Mesendoderm (in vitro differentiated cells): ENCODE measurements at regions not wholly inside any gene's neighbourhood (a gene's known extent, or its start where the extent isn't known, plus 50 kb on each side); places are given as distances from the start of the nearest gene placed in this dataset.

Source experiments
- DNase-seq: peaks from one replicate; pipeline ENCODE4 v3.0.0; 2013
- H2AK5ac ChIP-seq: 2 replicates; pipeline ENCODE4 v1.6.1; 2013; ENCODE audit warnings: low read length, inconsistent platforms
- H2BK120ac ChIP-seq: 2 replicates; pipeline ENCODE4 v1.6.1; 2013; ENCODE audit warnings: low read depth, mild to moderate bottlenecking, low read length, moderate library complexity, mixed read lengths
- H2BK15ac ChIP-seq: replicated peaks from 2 replicates; pipeline ENCODE4 v1.6.1; 2013; ENCODE audit warnings: low read depth, mild to moderate bottlenecking, moderate library complexity
- H2BK5ac ChIP-seq: 2 replicates; pipeline ENCODE4 v1.6.1; 2013; ENCODE audit warnings: low read length, inconsistent platforms
- H3K18ac ChIP-seq: 2 replicates; pipeline ENCODE4 v1.6.1; 2013; ENCODE audit warnings: mild to moderate bottlenecking, low read length, mixed read lengths
- H3K23ac ChIP-seq: one replicate; pipeline ENCODE4 v1.6.1; 2013; ENCODE audit warnings: low read length
- H3K27ac ChIP-seq: 2 replicates; pipeline ENCODE4 v1.5.1; 2013; ENCODE audit warnings: low read depth, mild to moderate bottlenecking, inconsistent platforms, low read length, moderate library complexity
- H3K27me3 ChIP-seq: 2 replicates; pipeline ENCODE4 v1.6.1; 2013; ENCODE audit warnings: low read length, control low read depth, mild to moderate bottlenecking, inconsistent platforms; ENCODE audit not compliant: insufficient read depth, poor library complexity
- H3K36me3 ChIP-seq: 2 replicates; pipeline ENCODE4 v1.6.1; 2013; ENCODE audit warnings: low read length, inconsistent platforms; ENCODE audit not compliant: control insufficient read depth, insufficient read depth
- H3K4ac ChIP-seq: one replicate; pipeline ENCODE4 v1.6.1; 2013; ENCODE audit warnings: low read depth, mild to moderate bottlenecking, low read length, moderate library complexity
- H3K4me1 ChIP-seq: 2 replicates; pipeline ENCODE4 v1.6.1; 2013; ENCODE audit warnings: low read depth, low read length, inconsistent platforms; ENCODE audit not compliant: control insufficient read depth
- H3K4me2 ChIP-seq: 2 replicates; pipeline ENCODE4 v1.6.1; 2013; ENCODE audit warnings: low read length
- H3K4me3 ChIP-seq: 2 replicates; pipeline ENCODE4 v1.5.1; 2013; ENCODE audit warnings: mild to moderate bottlenecking, low read length
- H3K56ac ChIP-seq: one replicate; pipeline ENCODE4 v1.6.1; 2013; ENCODE audit warnings: low read length
- H3K79me1 ChIP-seq: 2 replicates; pipeline ENCODE4 v1.6.1; 2013; ENCODE audit warnings: low read length, inconsistent platforms
- H3K79me2 ChIP-seq: 2 replicates; pipeline ENCODE4 v1.6.1; 2013; ENCODE audit warnings: mild to moderate bottlenecking, low read length; ENCODE audit not compliant: control insufficient read depth, insufficient read depth
- H3K9ac ChIP-seq: 2 replicates; pipeline ENCODE4 v1.6.1; 2013; ENCODE audit warnings: low read length, inconsistent platforms
- H4K5ac ChIP-seq: one replicate; pipeline ENCODE4 v1.6.1; 2013; ENCODE audit warnings: low read length
- H4K8ac ChIP-seq: one replicate; pipeline ENCODE4 v1.6.1; 2013; ENCODE audit warnings: low read depth, mild to moderate bottlenecking, control low read depth, low read length, moderate library complexity
- WGBS: extraction: QIAGEN DNeasy Blood & Tissue Kit; methylation state at CpG from one replicate; pipeline ENCODE4 v1.1.7; 2013; ENCODE audit warnings: low lambda C conversion rate, missing lambda C conversion rate; ENCODE audit not compliant: insufficient coverage; ENCODE audit errors: extremely low coverage; 5-methylcytosine and 5-hydroxymethylcytosine counted together

DNA sequence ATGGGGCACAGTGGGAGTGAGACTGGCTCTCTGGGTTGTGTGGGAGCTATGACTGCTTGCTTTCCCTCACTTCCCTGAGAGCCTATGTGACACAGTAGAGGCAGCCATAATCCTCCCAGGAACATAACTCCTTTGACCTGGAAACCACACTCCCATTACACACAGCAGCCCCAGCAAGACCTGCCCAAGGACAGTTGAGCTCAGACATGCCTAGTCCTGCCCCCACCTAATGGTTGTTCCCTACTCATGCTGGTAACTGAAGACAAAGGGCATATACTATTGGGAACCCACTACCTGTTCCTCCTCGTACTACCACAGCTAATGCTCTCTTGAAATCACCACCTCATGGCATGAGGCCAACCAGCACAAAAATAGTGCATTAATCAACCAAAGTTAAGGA, 550.4 kb upstream of the ARPP21 start:
- Histone ChIP-seq H3K23ac (no peak overlapping the region), H4K8ac (no peak overlapping the region), H3K4me2 (no peak overlapping the region), H2AK5ac (no peak overlapping the region), H3K27me3 (no peaks in the 10 kb centered on the region), H3K18ac (no peak overlapping the region), H3K27ac (no peak overlapping the region), H3K79me2 (no peaks in the 10 kb centered on the region), H3K4ac (no peak overlapping the region), H2BK5ac (no peak overlapping the region), H3K4me3 (no peak overlapping the region), H3K79me1 (no peaks in the 10 kb centered on the region), H3K36me3 (no peaks in the 10 kb centered on the region), H2BK120ac (no peak overlapping the region), H3K56ac (no peak overlapping the region), H2BK15ac (no peak overlapping the region), H3K9ac (no peak overlapping the region), H3K4me1 (no peaks in the 10 kb centered on the region), H4K5ac (no peak overlapping the region)
- no CpG with 5 or more reads among the region's 1 CpG for WGBS
- no peak for DNase-seq

DNA sequence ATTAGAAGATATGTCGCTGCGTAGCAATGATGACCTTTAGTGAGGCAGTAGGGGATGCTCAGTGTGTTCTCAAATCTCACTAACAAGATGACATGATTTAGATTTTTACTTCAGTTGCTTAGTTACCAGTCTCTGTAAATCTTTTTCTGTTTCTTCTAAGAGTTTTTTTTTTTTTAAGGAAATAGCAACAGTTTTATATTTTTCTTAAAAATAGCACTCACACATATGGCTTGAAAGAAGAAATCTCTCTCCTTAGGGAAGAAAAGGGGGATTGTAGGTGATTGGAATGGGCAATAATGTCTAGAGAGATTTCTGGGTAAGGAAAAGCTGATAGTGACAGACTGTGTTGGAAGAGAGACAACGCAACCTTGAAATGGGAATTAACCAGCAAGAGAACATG, 524.6 kb upstream of the ARPP21 start:
- no peak overlapping the region for H3K27ac ChIP-seq
- no peak overlapping the region for H2BK15ac ChIP-seq
- no peak overlapping the region for H3K4me3 ChIP-seq
- no peak overlapping the region for H2BK120ac ChIP-seq
- no peak overlapping the region for H3K9ac ChIP-seq
- no peak overlapping the region for H2BK5ac ChIP-seq
- H3K79me1 ChIP-seq = no peaks in the 10 kb centered on the region
- H3K23ac ChIP-seq = no peak overlapping the region
- H3K4ac ChIP-seq = no peak overlapping the region
- H3K36me3 ChIP-seq = no peaks in the 10 kb centered on the region
- H3K4me2 ChIP-seq = no peak overlapping the region
- WGBS = no CpG with 5 or more reads among the region's 3 CpGs
- H3K27me3 ChIP-seq = no peaks in the 10 kb centered on the region
- H3K79me2 ChIP-seq = no peaks in the 10 kb centered on the region
- H3K4me1 ChIP-seq = no peaks in the 10 kb centered on the region
- H2AK5ac ChIP-seq = no peak overlapping the region
- no peak overlapping the region for H3K18ac ChIP-seq
- no peak overlapping the region for H4K8ac ChIP-seq
- no peak for DNase-seq
- H4K5ac ChIP-seq = no peak overlapping the region
- no peak overlapping the region for H3K56ac ChIP-seq

DNA sequence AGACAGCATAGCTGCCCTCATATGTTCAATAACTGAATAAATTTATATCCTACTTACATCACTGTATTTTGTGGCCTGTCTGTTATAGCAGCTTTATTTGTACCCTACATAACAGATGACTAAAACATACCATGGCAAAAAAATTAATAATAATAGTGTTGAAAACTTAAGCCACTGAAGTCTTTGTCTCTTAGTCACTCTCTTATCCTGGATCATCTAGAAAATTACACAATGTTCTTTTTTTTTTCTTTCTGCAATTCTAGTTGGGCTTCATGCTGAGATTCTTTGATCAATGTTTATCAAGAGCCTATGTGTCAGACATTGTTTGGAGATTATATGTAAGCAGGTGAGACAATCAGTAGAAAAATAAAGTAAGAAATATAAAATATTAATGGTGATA, 519.3 kb upstream of the ARPP21 start:
- H4K5ac ChIP-seq = no peak overlapping the region
- no peak overlapping the region for H3K4ac ChIP-seq
- no peak overlapping the region for H3K18ac ChIP-seq
- H3K27ac ChIP-seq = no peak overlapping the region
- H3K79me1 ChIP-seq = no peaks in the 10 kb centered on the region
- H4K8ac ChIP-seq = no peak overlapping the region
- H3K56ac ChIP-seq = no peak overlapping the region
- H2BK15ac ChIP-seq = no peak overlapping the region
- no peak overlapping the region for H2BK120ac ChIP-seq
- H3K27me3 ChIP-seq = no peaks in the 10 kb centered on the region
- H3K9ac ChIP-seq = no peak overlapping the region
- no peaks in the 10 kb centered on the region for H3K36me3 ChIP-seq
- no peaks in the 10 kb centered on the region for H3K79me2 ChIP-seq
- DNase-seq = no peak
- H3K4me2 ChIP-seq = no peak overlapping the region
- no peak overlapping the region for H2AK5ac ChIP-seq
- H3K4me3 ChIP-seq = no peak overlapping the region
- H3K4me1 ChIP-seq = no peaks in the 10 kb centered on the region
- H2BK5ac ChIP-seq = no peak overlapping the region
- H3K23ac ChIP-seq = no peak overlapping the region

DNA sequence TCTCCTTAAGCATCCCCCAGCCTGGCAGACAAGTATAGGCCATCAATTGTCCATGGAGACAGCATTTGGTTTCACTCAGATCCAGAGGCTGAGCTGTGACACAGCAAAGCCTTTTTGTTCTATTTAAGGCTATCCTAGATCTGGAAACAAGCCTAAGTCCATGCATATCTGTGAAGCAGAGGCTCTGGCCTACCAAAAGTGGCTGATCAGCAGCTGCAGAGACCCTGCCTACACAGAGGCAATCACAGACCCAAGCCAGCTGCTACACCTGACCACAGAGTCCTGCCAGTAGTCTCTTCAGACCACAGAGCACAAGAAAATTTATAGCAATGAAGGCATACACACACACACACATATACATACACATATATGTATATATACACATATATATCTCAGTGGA, 501.7 kb upstream of the ARPP21 start:
- Histone ChIP-seq H3K56ac (no peak overlapping the region), H3K79me1 (no peaks in the 10 kb centered on the region), H3K27me3 (no peaks in the 10 kb centered on the region), H3K23ac (no peak overlapping the region), H2BK120ac (no peak overlapping the region), H3K9ac (no peak overlapping the region), H3K36me3 (no peaks in the 10 kb centered on the region), H3K27ac (no peak overlapping the region), H2BK15ac (no peak overlapping the region), H3K4ac (no peak overlapping the region), H3K79me2 (no peaks in the 10 kb centered on the region), H2AK5ac (no peak overlapping the region), H3K4me2 (no peak overlapping the region), H4K8ac (no peak overlapping the region), H2BK5ac (no peak overlapping the region), H3K4me3 (no peak overlapping the region), H3K18ac (no peak overlapping the region), H4K5ac (no peak overlapping the region), H3K4me1 (no peaks in the 10 kb centered on the region)
- DNase-seq = no peak

DNA sequence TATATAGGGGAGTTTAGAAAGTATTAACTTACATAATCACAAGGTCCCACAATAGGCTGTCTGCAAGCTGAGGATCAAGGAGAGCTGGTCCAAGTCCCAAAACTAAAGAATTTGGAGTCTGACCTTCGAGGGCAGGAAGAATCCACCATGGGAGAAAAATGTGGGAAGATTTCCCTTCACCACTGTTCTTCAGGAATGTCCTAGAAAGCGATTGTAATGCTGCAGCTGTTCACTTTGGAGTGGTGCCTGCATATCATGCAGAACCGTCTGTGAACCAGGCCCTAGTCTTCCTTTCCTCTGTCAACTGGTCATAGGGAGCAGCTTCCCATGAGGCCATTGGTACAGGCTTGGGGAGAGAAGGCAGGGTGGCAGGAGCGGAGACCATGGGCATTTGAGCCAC, 497.9 kb upstream of the ARPP21 start:
- Histone ChIP-seq H3K36me3 (no peaks in the 10 kb centered on the region), H3K4me3 (no peak overlapping the region), H3K4ac (no peak overlapping the region), H3K23ac (no peak overlapping the region), H2BK5ac (no peak overlapping the region), H3K79me2 (no peaks in the 10 kb centered on the region), H4K8ac (no peak overlapping the region), H3K18ac (no peak overlapping the region), H2BK120ac (no peak overlapping the region), H3K27me3 (no peaks in the 10 kb centered on the region), H3K9ac (no peak overlapping the region), H3K4me1 (no peaks in the 10 kb centered on the region), H2AK5ac (no peak overlapping the region), H3K4me2 (no peak overlapping the region), H3K56ac (no peak overlapping the region), H4K5ac (no peak overlapping the region), H3K27ac (no peak overlapping the region), H3K79me1 (no peaks in the 10 kb centered on the region), H2BK15ac (no peak overlapping the region)
- WGBS = no CpG with 5 or more reads among the region's 4 CpGs
- DNase-seq = no peak

DNA sequence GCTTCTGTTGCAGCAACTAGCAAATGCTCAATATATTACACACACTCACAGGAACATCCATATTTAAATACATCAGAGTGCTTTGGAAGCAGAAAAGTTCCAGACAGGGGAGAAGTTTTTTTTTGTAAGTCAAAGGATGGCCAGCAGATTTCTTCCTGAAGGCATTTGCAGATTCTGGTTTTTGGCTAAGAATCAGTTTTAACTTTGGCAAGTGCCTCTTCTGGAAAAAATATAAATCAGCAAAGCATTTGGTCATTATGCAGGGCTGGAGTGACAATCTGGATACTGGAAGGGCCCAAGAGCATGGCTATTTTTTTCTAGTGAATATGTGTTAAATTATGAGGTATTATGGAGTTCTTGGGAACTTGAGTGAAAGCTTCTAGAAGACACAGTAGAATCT, 495.3 kb upstream of the ARPP21 start:
- no peak for DNase-seq
- H2BK120ac ChIP-seq = no peak overlapping the region
- no peaks in the 10 kb centered on the region for H3K79me2 ChIP-seq
- no peak overlapping the region for H4K5ac ChIP-seq
- H3K18ac ChIP-seq = no peak overlapping the region
- no peak overlapping the region for H3K27ac ChIP-seq
- no peaks in the 10 kb centered on the region for H3K36me3 ChIP-seq
- no peak overlapping the region for H3K23ac ChIP-seq
- no peaks in the 10 kb centered on the region for H3K4me1 ChIP-seq
- H3K56ac ChIP-seq = no peak overlapping the region
- no peak overlapping the region for H2AK5ac ChIP-seq
- H2BK15ac ChIP-seq = no peak overlapping the region
- no peaks in the 10 kb centered on the region for H3K27me3 ChIP-seq
- no peaks in the 10 kb centered on the region for H3K79me1 ChIP-seq
- no peak overlapping the region for H2BK5ac ChIP-seq
- H3K9ac ChIP-seq = no peak overlapping the region
- H3K4me3 ChIP-seq = no peak overlapping the region
- H3K4ac ChIP-seq = no peak overlapping the region
- H4K8ac ChIP-seq = no peak overlapping the region
- no peak overlapping the region for H3K4me2 ChIP-seq
